K562 (cell line): ENCODE measurements at regions not wholly inside any gene's neighbourhood (a gene's known extent, or its start where the extent isn't known, plus 50 kb on each side); places are given as distances from the start of the nearest gene placed in this dataset.

ENCODE experiments used
- CEBPB ChIP-seq: fragments of 450-650 bp; IDR thresholded peaks from 2 replicates; pipeline ENCODE4 v1.6.1; 2016; ENCODE audit warnings: missing genetic modification characterization, missing compliant biosample characterization
- CREM ChIP-seq: IDR thresholded peaks from 2 replicates; pipeline ENCODE4 v1.6.1; 2014; ENCODE audit warnings: antibody characterized with exemption, low read depth
- CTCF ChIP-seq, 3 experiments: IDR thresholded peaks in 2 of 3; conservative IDR thresholded peaks in 1 of 3; 2 replicates each; pipeline ENCODE4 v1.5.1; 2011 to 2012; ENCODE audit warnings: low read length in 3 of 3, mild to moderate bottlenecking in 3 of 3, control low read depth in 2 of 3, improper control_type of control experiment in 1 of 3, inconsistent platforms in 1 of 3, low read depth in 1 of 3, mixed read lengths in 1 of 3, moderate library complexity in 1 of 3; ENCODE audit not compliant: insufficient read depth in 2 of 3
- EP300 ChIP-seq: IDR thresholded peaks from 2 replicates; pipeline ENCODE4 v1.6.1; 2012; ENCODE audit warnings: low read length, improper control_type of control experiment
- ERF ChIP-seq: fragments of 450-650 bp; formaldehyde crosslinking; IDR thresholded peaks from 2 replicates; pipeline ENCODE4 v1.4.0; 2020; ENCODE audit warnings: mild to moderate bottlenecking, mixed read lengths
- JUN ChIP-seq, 2 experiments: sonication (generic) in 1 of 2; formaldehyde crosslinking in 1 of 2; IDR thresholded peaks; 2 replicates each; pipeline versions ENCODE4 v1.6.1 to v1.8.0; 2012 to 2022; ENCODE audit warnings: borderline replicate concordance in 2 of 2, mild to moderate bottlenecking in 2 of 2, improper control_type of control experiment in 1 of 2, low read depth in 1 of 2, low read length in 1 of 2, missing genetic modification reagents in 1 of 2
- KLF16 ChIP-seq: IDR thresholded peaks from 2 replicates; pipeline ENCODE4 v1.6.1; 2016; ENCODE audit warnings: antibody characterized with exemption
- MLX ChIP-seq, 2 experiments: fragments of 450-650 bp in 1 of 2; sonication (generic) in 1 of 2; formaldehyde crosslinking; conservative IDR thresholded peaks; 2 replicates each; pipeline versions ENCODE4 v1.4.0 to v1.8.1; 2020 to 2022; ENCODE audit warnings: mild to moderate bottlenecking in 1 of 2, missing genetic modification reagents in 1 of 2
- MYC ChIP-seq, 2 experiments: fragments of 250-450 bp in 1 of 2; sonication (Bioruptor Pico) in 1 of 2; IDR thresholded peaks; 2 replicates each; pipeline versions ENCODE4 v1.5.1 to v1.6.1; 2012 to 2021; ENCODE audit warnings: low read depth in 2 of 2, borderline replicate concordance in 1 of 2, improper control_type of control experiment in 1 of 2, low read length in 1 of 2, mild to moderate bottlenecking in 1 of 2, moderate library complexity in 1 of 2
- POLR2A ChIP-seq: fragments of 450-650 bp; conservative IDR thresholded peaks from 2 replicates; pipeline ENCODE4 v1.6.1; 2016
- REST ChIP-seq, 2 experiments: fragments of 450-650 bp; formaldehyde crosslinking in 1 of 2; IDR thresholded peaks; 2 replicates each; pipeline versions ENCODE4 v1.4.0 to v1.6.1; 2014 to 2020; ENCODE audit warnings: mild to moderate bottlenecking in 2 of 2, borderline replicate concordance in 1 of 2, low read depth in 1 of 2
- SUPT5H ChIP-seq: fragments of 450-650 bp; IDR thresholded peaks from 2 replicates; pipeline ENCODE4 v1.6.1; 2016
- TARDBP ChIP-seq: fragments of 450-650 bp; IDR thresholded peaks from 2 replicates; pipeline ENCODE4 v1.6.1; 2016

GRCh38 chr6:33902457-33902853 is 98.7 kb upstream of the MLN start:
- TF ChIP-seq REST (IDR thresholded peaks at IDR 0.05; ENCODE audit: borderline replicate concordance) (no peak), REST (CRISPR knock-in tag; IDR thresholded peaks at IDR 0.05; ENCODE audit: low read depth) (no peak), CTCF (IDR thresholded peaks at IDR 0.05 in 2 of 3, conservative IDR thresholded peaks at IDR 0.05 in 1 of 3; ENCODE audit: insufficient read depth in 2 of 3, low read depth in 1 of 3, low read length in 3 of 3) (no peak), CREM (no peak), SUPT5H (no peak), JUN (IDR thresholded peaks at IDR 0.05; ENCODE audit: borderline replicate concordance, low read depth, low read length) (no peak), JUN (CRISPR knock-in tag; IDR thresholded peaks at IDR 0.05; ENCODE audit: borderline replicate concordance) (no peak), MLX (CRISPR knock-in tag; conservative IDR thresholded peaks at IDR 0.05) (no peak), CEBPB (tag) (no peak), EP300 (no peak), ERF (CRISPR knock-in tag) (no peak), KLF16 (no peak), TARDBP (no peak), MYC (IDR thresholded peaks at IDR 0.05; ENCODE audit: low read depth, low read length) (no peak), MYC (CRISPR knock-in tag; IDR thresholded peaks at IDR 0.05; ENCODE audit: borderline replicate concordance, low read depth) (no peak), POLR2A (no peak)
